Adrenal gland (tissue), 5 donors: ENCODE measurements at regions not wholly inside any gene's neighbourhood (a gene's known extent, or its start where the extent isn't known, plus 50 kb on each side); places are given as distances from the start of the nearest gene placed in this dataset.

Experiments used
- CTCF ChIP-seq, 6 experiments: fragments of 450-650 bp in 4 of 6; fragments of 200-600 bp in 2 of 6; sonication (generic) in 1 of 6; IDR thresholded peaks; 1 replicate in 5 of 6; 2 replicates in 1 of 6; pipeline versions ENCODE4 v1.5.1 to v1.8.0; 2016 to 2021; ENCODE audit warnings: antibody characterized with exemption in 6 of 6, mild to moderate bottlenecking in 2 of 6, moderate library complexity in 1 of 6
- POLR2A ChIP-seq, 2 donors: fragments of 450-650 bp; IDR thresholded peaks; one replicate each; pipeline ENCODE4 v1.6.1; 2017; ENCODE audit warnings: antibody characterized with exemption in 2 of 2, mild to moderate bottlenecking in 2 of 2, moderate library complexity in 1 of 2
- donor health status: DM: no; HTN: no; CAD: no.

GRCh38 chr1:56200896-56201295, 378.5 kb downstream of the PLPP3 start:
- no peak for TF ChIP-seq CTCF (IDR thresholded peaks at IDR 0.05)
- no peak for TF ChIP-seq POLR2A (IDR thresholded peaks at IDR 0.05)
